Endothelial cell (in vitro differentiated cells): ENCODE measurements at regions not wholly inside any gene's neighbourhood (a gene's known extent, or its start where the extent isn't known, plus 50 kb on each side); places are given as distances from the start of the nearest gene placed in this dataset.

ENCODE experiments used
- DNase-seq: peaks from one replicate; pipeline ENCODE4 v3.0.0; 2021; ENCODE audit warnings: low spot score
- H3K27ac Mint-ChIP-seq: one replicate; pipeline ENCODE4 v1.8.0; 2021; ENCODE audit warnings: mixed read lengths, inconsistent platforms; ENCODE audit not compliant: unreplicated experiment
- H3K27me3 Mint-ChIP-seq: one replicate; pipeline ENCODE4 v1.8.0; 2021; ENCODE audit warnings: mild to moderate bottlenecking, moderate library complexity, mixed read lengths, inconsistent platforms; ENCODE audit not compliant: unreplicated experiment
- H3K36me3 Mint-ChIP-seq: one replicate; pipeline ENCODE4 v1.8.0; 2021; ENCODE audit warnings: mild to moderate bottlenecking, low read depth, mixed read lengths, inconsistent platforms; ENCODE audit not compliant: unreplicated experiment
- H3K4me1 Mint-ChIP-seq: one replicate; pipeline ENCODE4 v1.8.0; 2021; ENCODE audit warnings: mild to moderate bottlenecking, mixed read lengths, inconsistent platforms; ENCODE audit not compliant: unreplicated experiment
- H3K4me3 Mint-ChIP-seq: one replicate; pipeline ENCODE4 v1.8.0; 2021; ENCODE audit warnings: mild to moderate bottlenecking, mixed read lengths, inconsistent platforms; ENCODE audit not compliant: unreplicated experiment
- H3K9me3 Mint-ChIP-seq: one replicate; pipeline ENCODE4 v1.8.0; 2021; ENCODE audit warnings: mixed read lengths, inconsistent platforms; ENCODE audit not compliant: unreplicated experiment
- TF ChIP-seq, protein P1 (sequence below): fragments of 200-600 bp; sonication (generic); IDR thresholded peaks from one replicate; pipeline ENCODE4 v1.5.0; 2021; ENCODE audit warnings: antibody characterized with exemption; ENCODE audit not compliant: unreplicated experiment

DNA sequence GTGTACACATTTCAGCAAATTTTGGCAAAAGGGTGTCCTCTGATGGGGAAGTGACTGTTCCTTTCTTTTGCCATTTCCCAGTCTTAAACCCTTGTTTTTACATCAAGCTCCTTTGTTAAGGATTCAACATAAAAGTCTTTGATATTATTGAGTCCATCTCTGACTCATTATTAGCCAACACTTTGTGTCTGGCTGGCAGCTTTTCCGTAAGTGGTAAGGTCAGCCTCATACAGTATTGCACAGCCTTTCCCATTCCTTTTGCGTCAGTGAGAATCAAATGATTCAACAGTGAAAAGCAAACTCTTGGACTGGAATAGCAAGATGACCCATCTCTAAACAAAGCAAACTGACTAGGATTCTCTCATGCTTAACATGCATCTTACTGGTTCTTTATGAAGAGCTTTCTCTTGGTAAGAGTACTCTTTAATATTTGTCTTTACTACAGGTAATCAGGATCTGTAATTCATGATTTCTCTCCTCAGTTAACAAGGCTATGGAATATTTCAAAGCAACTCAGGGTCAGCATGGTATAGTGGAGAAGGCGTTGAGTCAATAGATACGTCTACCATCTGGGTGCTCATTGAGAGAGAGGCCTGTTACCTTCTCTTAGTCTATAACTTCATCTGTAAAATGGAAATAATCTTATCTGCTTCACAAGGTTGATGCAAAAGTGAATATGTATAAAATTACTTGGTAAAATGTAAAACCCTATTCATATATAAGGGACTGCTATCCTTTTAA lies 183.6 kb downstream of the PRL start:
- H3K27ac Mint-ChIP-seq, result no peak overlapping the region
- H3K4me3 Mint-ChIP-seq, result no peak overlapping the region

GRCh38 chr6:22115559-22115958 lies 181.3 kb downstream of the PRL start:
- H3K9me3 Mint-ChIP-seq, result no peaks in the 10 kb centered on the region
- H3K27me3 Mint-ChIP-seq, result no peaks in the 10 kb centered on the region
- peaks cover 14% of the 10 kb centered on the region for H3K36me3 Mint-ChIP-seq
- no peak overlapping the region for H3K4me3 Mint-ChIP-seq
- TF ChIP-seq, protein P1, sequence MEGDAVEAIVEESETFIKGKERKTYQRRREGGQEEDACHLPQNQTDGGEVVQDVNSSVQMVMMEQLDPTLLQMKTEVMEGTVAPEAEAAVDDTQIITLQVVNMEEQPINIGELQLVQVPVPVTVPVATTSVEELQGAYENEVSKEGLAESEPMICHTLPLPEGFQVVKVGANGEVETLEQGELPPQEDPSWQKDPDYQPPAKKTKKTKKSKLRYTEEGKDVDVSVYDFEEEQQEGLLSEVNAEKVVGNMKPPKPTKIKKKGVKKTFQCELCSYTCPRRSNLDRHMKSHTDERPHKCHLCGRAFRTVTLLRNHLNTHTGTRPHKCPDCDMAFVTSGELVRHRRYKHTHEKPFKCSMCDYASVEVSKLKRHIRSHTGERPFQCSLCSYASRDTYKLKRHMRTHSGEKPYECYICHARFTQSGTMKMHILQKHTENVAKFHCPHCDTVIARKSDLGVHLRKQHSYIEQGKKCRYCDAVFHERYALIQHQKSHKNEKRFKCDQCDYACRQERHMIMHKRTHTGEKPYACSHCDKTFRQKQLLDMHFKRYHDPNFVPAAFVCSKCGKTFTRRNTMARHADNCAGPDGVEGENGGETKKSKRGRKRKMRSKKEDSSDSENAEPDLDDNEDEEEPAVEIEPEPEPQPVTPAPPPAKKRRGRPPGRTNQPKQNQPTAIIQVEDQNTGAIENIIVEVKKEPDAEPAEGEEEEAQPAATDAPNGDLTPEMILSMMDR, result no peak
- no peak for DNase-seq
- no peaks in the 10 kb centered on the region for H3K4me1 Mint-ChIP-seq
- no peak overlapping the region for H3K27ac Mint-ChIP-seq

More for the DNA sequence above, 183.6 kb downstream of the PRL start:
- TF ChIP-seq, protein P1, result no peak
- H3K36me3 Mint-ChIP-seq, result peaks cover 18% of the 10 kb centered on the region
- no peaks in the 10 kb centered on the region for H3K9me3 Mint-ChIP-seq
- peaks cover 2% of the 10 kb centered on the region for H3K27me3 Mint-ChIP-seq
- no peak for DNase-seq
- no peaks in the 10 kb centered on the region for H3K4me1 Mint-ChIP-seq

GRCh38 chr6:22117631-22118030 lies 179.2 kb downstream of the PRL start:
- Mint-ChIP-seq H3K4me1 (no peaks in the 10 kb centered on the region), H3K9me3 (no peaks in the 10 kb centered on the region), H3K36me3 (peaks cover 18% of the 10 kb centered on the region), H3K4me3 (no peak overlapping the region), H3K27me3 (no peaks in the 10 kb centered on the region), H3K27ac (no peak overlapping the region)
- DNase-seq, result no peak
- TF ChIP-seq, protein P1, result no peak

- Mint-ChIP-seq H3K9me3 (no peaks in the 10 kb centered on the region), H3K4me1 (no peaks in the 10 kb centered on the region)
- DNase-seq, result no peak
Observed at GRCh38 chr6:22119500-22119899, 177.3 kb downstream of the PRL start.

GRCh38 chr6:22124756-22125155 lies 172.1 kb downstream of the PRL start:
- Mint-ChIP-seq H3K9me3 (no peaks in the 10 kb centered on the region), H3K27ac (no peak overlapping the region), H3K27me3 (peaks cover 2% of the 10 kb centered on the region), H3K4me1 (no peaks in the 10 kb centered on the region), H3K4me3 (no peak overlapping the region), H3K36me3 (peaks cover 26% of the 10 kb centered on the region)
- DNase-seq, result no peak
- TF ChIP-seq, protein P1, result no peak

More at GRCh38 chr6:22119500-22119899, 177.3 kb downstream of the PRL start:
- Mint-ChIP-seq H3K4me3 (no peak overlapping the region), H3K27me3 (no peaks in the 10 kb centered on the region), H3K36me3 (peaks cover 18% of the 10 kb centered on the region), H3K27ac (no peak overlapping the region)
- TF ChIP-seq, protein P1, result no peak
